Gastrocnemius medialis (tissue), 4 donors: ENCODE measurements at regions not wholly inside any gene's neighbourhood (a gene's known extent, or its start where the extent isn't known, plus 50 kb on each side); places are given as distances from the start of the nearest gene placed in this dataset.

Experiments
- POLR2A ChIP-seq, 2 donors: fragments of 450-650 bp; IDR thresholded peaks; one replicate each; pipeline ENCODE4 v1.6.1; 2017; ENCODE audit warnings: antibody characterized with exemption in 2 of 2, mild to moderate bottlenecking in 2 of 2, moderate library complexity in 2 of 2
- TF ChIP-seq, protein P1 (sequence below), 5 experiments: fragments of 450-650 bp in 3 of 5; fragments of 200-600 bp in 2 of 5; sonication (generic) in 2 of 5; IDR thresholded peaks in 4 of 5; conservative IDR thresholded peaks in 1 of 5; 1 replicate in 4 of 5; 2 replicates in 1 of 5; pipeline ENCODE4 v1.5.1; 2016 to 2019; ENCODE audit warnings: antibody characterized with exemption in 5 of 5, mild to moderate bottlenecking in 3 of 5, moderate library complexity in 3 of 5

DNA sequence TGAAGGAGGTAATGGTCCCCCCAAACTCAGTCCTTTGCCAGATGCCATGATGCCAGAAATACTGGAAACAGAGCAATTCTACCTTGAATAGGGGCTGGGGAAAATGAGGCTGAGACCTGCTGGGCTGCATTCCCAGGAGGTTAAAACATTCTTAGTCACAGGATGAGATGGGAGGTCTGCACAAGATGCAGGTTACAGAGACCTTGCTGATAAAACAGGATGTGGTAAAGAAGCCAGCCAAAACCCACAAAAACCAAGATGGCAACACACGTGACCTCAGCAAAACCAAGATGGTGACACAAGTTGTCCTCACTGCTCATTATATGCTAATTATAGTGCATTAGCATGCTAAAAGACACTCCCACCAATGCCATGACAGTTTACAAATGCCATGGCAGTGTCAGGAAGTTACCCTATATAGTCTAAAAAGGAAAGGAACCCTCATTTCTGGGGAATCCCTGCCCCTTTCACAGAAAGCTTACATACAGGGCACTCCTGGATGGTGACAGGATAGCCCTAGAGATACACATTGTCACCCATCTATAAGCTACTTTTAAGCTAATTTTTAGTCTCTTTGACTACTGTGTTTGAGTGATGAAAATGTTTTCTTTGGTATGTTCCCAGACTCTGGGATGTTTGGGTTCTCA lies 979.7 kb downstream of the TBC1D32 start:
- TF ChIP-seq, protein P1, sequence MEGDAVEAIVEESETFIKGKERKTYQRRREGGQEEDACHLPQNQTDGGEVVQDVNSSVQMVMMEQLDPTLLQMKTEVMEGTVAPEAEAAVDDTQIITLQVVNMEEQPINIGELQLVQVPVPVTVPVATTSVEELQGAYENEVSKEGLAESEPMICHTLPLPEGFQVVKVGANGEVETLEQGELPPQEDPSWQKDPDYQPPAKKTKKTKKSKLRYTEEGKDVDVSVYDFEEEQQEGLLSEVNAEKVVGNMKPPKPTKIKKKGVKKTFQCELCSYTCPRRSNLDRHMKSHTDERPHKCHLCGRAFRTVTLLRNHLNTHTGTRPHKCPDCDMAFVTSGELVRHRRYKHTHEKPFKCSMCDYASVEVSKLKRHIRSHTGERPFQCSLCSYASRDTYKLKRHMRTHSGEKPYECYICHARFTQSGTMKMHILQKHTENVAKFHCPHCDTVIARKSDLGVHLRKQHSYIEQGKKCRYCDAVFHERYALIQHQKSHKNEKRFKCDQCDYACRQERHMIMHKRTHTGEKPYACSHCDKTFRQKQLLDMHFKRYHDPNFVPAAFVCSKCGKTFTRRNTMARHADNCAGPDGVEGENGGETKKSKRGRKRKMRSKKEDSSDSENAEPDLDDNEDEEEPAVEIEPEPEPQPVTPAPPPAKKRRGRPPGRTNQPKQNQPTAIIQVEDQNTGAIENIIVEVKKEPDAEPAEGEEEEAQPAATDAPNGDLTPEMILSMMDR (IDR thresholded peaks at IDR 0.05 in 4 of 5, conservative IDR thresholded peaks at IDR 0.05 in 1 of 5): no peak
- TF ChIP-seq POLR2A (IDR thresholded peaks at IDR 0.05): no peak
